GM19238 (cell line): ENCODE measurements at regions not wholly inside any gene's neighbourhood (a gene's known extent, or its start where the extent isn't known, plus 50 kb on each side); places are given as distances from the start of the nearest gene placed in this dataset.

ENCODE experiments used
- DNase-seq: peaks from one replicate; pipeline ENCODE4 v3.0.0; 2011; ENCODE audit warnings: low spot score; ENCODE audit not compliant: insufficient read length

DNA sequence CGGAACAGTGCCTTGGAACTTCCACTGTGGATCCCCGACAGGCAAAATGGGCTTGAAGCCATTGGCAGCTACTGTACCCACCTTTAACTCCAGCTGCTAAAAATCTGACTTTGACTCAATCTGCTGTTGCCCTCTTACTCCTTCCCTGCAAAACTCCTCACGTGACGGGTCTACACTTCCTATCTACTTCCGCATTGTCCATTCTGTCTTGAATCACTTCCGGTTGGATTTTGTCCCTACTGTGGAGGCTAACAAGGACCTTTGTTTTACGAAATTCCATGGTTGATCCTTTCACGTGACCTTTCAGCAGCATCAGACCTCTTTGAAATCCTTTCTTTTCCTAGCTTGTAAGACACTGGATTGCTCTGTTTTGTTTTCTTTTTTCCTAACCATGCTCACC is 268.4 kb downstream of the PRDM2 start:
- DNase-seq, result no peak

GRCh38 chr1:13970631-13971247 is 270.8 kb downstream of the PRDM2 start:
- DNase-seq, result no peak

GRCh38 chr1:13976485-13976884 is 276.5 kb downstream of the PRDM2 start:
- DNase-seq, result no peak

DNA sequence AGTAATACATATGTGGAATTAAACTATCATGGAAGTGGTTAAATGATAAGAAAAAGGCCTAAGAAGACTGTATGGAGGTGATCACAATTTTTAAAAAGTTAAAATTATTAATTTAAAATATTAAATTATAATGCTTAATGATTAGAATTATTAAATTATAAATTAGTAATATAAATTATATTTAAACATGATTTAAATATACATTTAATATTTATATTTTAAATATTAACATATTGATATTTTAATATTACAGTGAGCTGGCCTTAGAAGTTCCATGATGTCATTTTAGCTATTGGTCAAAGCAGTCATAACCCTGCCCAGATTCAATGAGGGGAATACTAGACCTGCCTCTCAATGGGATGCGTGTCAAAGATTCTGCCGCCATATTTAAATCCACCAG is 281.2 kb downstream of the PRDM2 start:
- DNase-seq, result no peak

- DNase-seq, result no peak
Observed at GRCh38 chr1:13983393-13983792, 283.4 kb downstream of the PRDM2 start.

GRCh38 chr1:13990939-13991338 is 291.0 kb downstream of the PRDM2 start:
- no peak for DNase-seq

DNA sequence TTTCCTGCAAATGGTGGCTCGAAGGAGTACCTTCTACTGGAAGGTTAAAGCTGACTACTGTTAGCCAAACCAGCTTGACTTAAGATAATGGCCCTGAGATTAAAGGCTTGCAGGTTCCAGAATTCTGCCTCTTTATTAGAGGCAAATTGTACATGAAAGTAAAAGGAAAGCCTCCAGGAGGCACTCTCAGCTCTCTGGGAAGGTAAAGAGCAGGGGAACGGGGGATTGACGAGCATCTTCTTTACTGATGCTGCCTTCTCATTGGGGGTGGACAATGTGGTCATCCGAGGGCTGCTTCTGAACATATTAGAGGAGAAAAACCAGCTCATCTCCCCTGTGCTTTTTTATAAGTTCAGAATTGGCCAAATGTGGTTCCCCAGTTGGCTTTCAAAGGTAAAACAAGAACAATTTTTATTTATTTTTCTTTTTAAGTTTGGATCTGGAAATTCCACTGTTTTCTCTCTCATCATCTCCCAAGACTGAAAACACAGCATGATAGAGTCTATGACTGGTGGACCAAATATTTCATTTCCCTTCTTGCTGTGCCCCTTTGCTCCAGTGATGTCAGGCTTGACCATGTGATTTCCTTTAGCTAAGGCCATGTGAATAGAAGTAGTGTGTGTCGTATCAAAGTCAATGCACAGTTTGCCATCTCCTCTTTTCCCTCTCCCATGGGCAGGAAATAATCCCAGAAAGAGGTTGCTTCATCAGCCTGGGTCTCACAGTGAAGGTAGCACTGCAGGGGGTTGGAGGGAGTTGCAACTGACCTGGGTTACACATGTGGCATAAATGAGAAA is 292.7 kb downstream of the PRDM2 start:
- DNase-seq, result no peak

GRCh38 chr1:13994386-13994785 is 294.4 kb downstream of the PRDM2 start:
- no peak for DNase-seq

DNA sequence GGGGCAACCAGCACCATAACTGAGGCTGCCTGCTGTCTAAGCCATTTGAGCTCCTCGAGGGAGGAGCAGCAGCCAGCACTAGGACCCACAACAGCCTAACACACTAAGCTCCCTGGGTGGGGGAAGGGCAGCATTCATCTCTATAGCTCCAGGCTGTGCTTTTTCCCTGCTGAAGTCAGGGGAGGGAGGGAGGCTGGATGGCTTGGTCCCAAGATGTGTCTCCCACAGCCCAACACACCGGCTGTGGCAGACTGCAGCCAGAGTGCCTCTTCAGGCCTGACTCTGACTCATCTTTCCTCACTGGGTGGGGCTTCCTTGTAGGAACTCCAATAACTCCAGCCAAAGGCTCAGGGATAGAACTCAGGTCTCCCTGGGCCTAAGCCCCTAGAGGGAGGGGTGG is 296.3 kb downstream of the PRDM2 start:
- no peak for DNase-seq

DNA sequence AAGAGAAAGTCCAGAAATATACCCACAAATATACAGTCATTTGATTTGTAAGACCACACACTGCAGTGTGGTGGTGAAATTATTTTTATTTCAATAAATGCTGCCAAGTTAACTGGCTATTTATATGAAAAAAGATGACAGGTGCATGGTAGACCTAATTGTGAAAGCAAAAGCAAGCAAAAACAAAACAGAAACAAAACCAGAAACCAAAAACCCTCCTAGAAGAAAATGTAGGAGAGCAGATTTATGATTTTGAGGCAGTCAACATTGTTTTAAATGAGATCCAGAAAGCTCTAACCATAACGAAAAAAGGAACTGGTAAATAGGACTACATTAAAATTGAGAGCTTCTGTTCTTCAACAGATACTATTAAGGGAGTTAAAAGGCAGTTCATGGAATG is 303.6 kb downstream of the PRDM2 start:
- DNase-seq, result peak; percentile 2

GRCh38 chr1:14009582-14009981 is 309.6 kb downstream of the PRDM2 start:
- no peak for DNase-seq

DNA sequence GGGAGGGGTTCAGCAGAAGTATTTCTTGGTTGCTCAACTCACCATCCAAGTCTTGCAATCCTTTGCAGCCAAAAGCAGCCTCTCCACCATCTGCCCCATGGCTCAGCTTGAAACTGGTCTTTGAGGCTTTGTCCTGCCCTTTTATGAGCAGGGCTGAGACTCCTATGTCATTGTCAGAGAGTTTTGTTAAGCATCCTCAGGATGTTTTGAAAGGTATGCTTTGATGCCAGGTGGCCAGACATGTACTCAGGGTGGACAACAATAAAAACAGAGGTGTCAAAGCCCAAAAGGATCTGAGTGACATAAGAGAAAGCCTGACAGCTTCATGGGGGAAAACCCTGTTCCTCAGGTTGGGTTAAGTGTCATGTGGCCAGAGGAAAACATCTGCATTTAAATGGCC is 310.5 kb downstream of the PRDM2 start:
- no peak for DNase-seq

DNA sequence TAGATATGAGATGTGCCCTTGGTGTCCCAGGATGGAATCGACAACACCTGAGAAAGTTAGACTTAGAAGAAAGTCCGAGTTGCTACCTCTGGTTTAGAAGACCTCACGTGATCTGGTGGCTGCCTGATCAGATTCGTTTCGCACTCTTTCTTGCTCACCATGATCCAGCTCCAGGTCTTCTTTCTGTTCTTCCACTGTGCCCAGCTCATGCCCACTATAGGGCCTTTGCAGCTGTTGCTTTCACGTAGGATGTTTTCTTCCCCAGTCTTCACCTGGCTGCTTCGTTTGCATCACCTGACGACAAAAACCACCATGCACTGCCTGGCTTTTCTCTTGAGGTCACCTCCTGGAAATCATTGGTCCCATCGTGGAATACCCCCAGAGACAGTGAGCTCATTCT is 311.1 kb downstream of the PRDM2 start:
- DNase-seq, result no peak

DNA sequence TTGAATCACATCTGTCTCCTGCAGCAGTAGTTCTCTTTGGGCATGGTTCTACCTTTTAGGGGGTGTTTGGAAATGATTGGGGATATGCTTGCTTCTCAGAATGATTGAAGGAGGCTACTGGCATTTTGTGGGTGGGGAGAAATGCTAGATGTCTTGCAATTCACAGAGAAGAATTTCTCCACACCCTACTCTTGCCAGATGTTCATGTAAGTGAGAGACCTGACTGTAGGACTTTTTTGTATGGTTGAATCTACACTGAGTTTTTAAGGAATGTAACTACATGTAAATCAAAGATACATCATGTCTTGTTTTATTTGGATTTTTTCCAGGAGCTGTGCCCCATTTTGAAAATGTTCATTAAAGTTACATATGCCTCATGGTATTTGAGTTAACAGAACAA is 311.9 kb downstream of the PRDM2 start:
- no peak for DNase-seq

GRCh38 chr1:14014929-14015328 is 314.9 kb downstream of the PRDM2 start:
- DNase-seq, result no peak

DNA sequence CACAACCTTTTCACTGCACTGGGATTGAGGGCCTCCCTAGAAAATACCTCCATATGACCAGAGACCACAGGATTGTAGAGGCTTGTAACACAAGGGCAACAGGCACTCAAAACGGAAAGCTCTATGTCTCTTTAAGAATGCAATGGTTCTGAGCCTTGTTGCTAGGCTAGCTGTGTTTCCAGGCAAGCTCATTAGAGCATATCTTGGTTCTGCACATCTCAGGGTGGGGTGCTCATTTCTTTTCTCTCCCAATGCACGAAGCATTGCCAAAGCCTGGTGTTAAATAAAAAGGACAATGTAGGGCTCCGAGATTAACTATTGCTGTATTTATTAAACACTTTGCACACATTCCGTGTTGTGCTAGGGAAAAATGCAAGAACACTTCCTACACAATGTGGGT is 315.9 kb downstream of the PRDM2 start:
- DNase-seq, result no peak

DNA sequence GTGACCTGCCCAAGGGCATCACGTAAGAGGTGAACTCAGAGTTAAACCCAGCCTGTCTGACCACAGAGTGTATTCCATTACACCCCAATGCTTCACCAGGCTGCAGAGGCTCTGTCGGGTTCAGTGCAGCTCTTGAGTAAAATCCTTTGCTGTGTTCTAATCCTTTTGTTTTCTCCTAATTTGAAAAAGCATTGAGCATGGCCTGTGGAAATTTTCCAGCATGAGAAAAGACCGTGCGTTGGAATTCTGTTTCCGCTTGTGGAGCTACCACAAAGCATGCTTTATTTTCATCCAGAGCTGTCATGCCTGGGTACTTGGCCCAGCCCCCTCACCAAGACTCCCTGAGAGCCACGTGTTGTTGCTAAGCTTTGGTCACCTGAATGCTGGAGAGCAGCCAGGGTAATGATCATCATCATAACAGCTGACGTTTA is 317.6 kb downstream of the PRDM2 start:
- no peak for DNase-seq

DNA sequence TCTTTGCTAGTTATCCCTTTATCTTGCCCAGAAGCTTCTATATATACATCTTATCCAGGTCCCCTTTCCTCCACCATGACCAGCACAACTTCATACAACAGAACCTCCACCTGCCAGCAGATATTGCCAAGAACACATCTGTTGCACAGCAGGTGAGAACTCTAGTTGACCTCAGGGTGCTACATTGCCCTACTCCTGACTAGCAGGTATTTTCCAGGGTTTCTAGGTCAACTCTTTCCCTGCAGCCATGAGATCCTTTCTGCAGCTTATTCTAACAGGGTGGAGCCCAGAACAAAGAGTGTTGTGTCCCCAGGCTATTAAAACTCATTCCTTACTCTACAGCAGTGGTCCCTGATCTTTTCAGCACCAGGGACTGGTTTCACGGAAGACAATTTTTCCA is 319.5 kb downstream of the PRDM2 start:
- DNase-seq, result no peak

DNA sequence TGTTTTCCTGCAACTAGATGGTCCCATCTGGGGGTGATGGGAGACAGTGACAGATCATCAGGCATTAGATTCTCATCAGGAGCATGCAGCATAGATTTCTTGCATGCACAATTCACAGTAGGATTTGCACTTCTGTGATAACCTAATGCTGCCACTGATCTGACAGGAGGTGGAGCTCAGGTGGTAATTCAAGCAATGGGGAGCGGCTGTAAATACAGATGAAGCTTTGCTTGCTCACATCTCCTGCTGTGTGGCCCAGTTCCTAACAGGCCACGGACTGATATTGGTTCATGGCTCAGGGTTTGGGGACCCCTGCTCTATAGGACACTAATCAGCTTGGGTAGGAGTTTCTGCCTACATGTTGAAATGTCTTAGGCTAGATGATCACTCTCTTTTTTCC is 320.0 kb downstream of the PRDM2 start:
- no peak for DNase-seq

DNA sequence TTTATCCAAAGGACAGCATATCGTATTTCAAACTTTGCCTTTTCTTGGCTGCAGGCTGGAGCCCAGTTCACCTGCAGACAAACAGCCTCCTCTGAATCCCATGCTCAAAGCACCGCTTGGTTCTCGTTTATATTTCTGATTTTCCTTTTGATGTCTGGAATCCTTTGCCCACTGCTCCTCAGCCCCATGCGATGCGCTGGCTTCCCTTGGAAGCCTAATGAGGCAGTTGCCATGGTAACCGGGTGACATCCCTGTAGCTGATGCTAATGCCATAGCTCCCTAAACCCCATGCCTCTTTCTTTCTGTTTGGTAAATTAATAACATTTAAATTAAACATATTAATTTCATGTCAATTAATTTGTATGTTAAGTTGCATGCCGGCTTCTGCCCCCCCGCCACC is 327.1 kb downstream of the PRDM2 start:
- DNase-seq, result no peak

DNA sequence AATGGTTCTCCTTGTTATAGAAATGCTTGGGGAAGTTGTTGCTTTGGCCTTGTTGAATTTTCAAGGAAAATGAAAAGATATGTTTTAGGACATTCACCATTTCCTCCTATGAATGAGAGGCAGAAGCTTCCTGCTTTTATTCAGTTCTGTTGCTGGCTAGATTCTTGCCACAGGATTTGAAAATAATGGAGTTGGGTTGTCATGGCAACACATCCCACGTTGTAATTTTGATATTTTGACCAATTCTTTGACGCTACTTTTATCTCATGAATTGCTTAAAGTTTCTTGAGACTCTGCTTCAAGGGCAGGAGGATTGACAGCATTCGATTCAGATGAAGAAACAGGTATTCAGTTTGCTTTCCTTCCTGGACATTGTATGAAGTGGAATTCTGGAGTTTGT is 331.5 kb downstream of the PRDM2 start:
- DNase-seq, result no peak

DNA sequence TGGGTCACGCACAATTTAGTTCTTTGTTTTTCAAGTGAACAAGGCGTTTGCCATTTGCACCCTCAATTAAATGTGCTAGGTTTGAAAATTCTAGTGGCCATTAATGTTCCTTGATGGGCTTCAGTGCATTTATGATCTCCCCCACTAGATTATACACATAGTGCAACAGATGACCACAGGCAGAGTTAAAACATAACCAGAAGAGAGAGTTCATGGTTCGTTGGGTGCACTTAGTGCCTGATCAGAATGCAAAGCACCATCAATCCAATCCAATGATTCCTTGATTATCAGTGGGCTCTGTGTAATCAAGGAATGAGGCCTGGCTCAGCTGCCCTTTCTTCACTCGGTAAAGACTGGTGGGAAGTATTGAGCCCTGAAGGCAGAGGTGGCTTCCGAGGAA is 334.5 kb downstream of the PRDM2 start:
- DNase-seq, result no peak
